ENCODE measurements at regions not wholly inside any gene's neighbourhood (a gene's known extent, or its start where the extent isn't known, plus 50 kb on each side); places are given as distances from the start of the nearest gene placed in this dataset.
"Not testable (repeated sequence)": the region's sequence is repeated elsewhere in the genome, so short reads cannot be mapped to it uniquely, and the experiment has no call there.

DNA sequence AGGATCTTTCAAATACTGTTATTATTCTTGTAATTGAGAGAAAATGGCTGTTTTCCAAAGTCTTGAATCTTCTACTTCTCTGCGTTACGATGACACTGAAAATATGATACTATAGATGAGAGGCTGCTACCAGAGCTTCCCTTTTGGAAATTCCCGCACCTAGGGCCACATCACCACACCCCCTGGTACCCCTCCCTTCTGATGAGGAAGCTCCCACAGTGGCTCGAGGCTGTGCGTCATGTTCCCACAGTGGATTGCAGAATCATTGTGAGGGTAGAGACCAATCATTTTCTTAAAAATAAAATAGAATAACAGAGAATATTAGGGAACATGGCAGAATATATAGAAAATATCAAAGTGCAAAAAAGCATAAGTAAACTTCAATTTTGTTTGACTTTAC is 268.9 kb upstream of the SMIM21 start:
- Histone ChIP-seq H3K4me1 (replicated peaks; ENCODE audit: insufficient read depth) (no peaks in the 10 kb centered on the region), H3F3A (ENCODE audit: insufficient read depth, low read depth) (no peaks in the 10 kb centered on the region), H2AFZ (no peak overlapping the region), H3K27ac (no peak overlapping the region), H3K9me3 (ENCODE audit: insufficient read depth, low read depth) (no peaks in the 10 kb centered on the region), H3K4me3 (no peak overlapping the region), H4K20me1 (ENCODE audit: insufficient read depth) (no peaks in the 10 kb centered on the region), H3K36me3 (ENCODE audit: low read depth) (no peaks in the 10 kb centered on the region), H3K27me3 (ENCODE audit: insufficient read depth, low read depth) (peaks cover 32% of the 10 kb centered on the region), H3K79me2 (ENCODE audit: low read depth) (no peaks in the 10 kb centered on the region), H3K9me2 (ENCODE audit: insufficient read depth) (no peaks in the 10 kb centered on the region), H3K4me2 (no peak overlapping the region)
- no peak for TF ChIP-seq EZH2 (IDR thresholded peaks at IDR 0.05; ENCODE audit: low read depth)
- TF ChIP-seq, protein P1, sequence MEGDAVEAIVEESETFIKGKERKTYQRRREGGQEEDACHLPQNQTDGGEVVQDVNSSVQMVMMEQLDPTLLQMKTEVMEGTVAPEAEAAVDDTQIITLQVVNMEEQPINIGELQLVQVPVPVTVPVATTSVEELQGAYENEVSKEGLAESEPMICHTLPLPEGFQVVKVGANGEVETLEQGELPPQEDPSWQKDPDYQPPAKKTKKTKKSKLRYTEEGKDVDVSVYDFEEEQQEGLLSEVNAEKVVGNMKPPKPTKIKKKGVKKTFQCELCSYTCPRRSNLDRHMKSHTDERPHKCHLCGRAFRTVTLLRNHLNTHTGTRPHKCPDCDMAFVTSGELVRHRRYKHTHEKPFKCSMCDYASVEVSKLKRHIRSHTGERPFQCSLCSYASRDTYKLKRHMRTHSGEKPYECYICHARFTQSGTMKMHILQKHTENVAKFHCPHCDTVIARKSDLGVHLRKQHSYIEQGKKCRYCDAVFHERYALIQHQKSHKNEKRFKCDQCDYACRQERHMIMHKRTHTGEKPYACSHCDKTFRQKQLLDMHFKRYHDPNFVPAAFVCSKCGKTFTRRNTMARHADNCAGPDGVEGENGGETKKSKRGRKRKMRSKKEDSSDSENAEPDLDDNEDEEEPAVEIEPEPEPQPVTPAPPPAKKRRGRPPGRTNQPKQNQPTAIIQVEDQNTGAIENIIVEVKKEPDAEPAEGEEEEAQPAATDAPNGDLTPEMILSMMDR (conservative IDR thresholded peaks at IDR 0.05) = no peak
- ChIA-PET CTCF (no interaction called here), POLR2A (ENCODE audit: unreplicated experiment) (no interaction called here)
- BruUV-seq (replicated peaks) = no TSS peak
- DNase-seq = no peak
- intact Hi-C loops (cut with micrococcal nuclease; ENCODE audit: unreplicated experiment) = no loop called here

- Histone ChIP-seq H4K20me1 (ENCODE audit: insufficient read depth) (no peaks in the 10 kb centered on the region), H2AFZ (no peak overlapping the region), H3K4me2 (no peak overlapping the region), H3K36me3 (ENCODE audit: low read depth) (no peaks in the 10 kb centered on the region), H3K27ac (no peak overlapping the region), H3K9me2 (ENCODE audit: insufficient read depth) (no peaks in the 10 kb centered on the region), H3K9me3 (ENCODE audit: insufficient read depth, low read depth) (no peaks in the 10 kb centered on the region), H3F3A (ENCODE audit: insufficient read depth, low read depth) (no peaks in the 10 kb centered on the region), H3K27me3 (ENCODE audit: insufficient read depth, low read depth) (peaks cover 40% of the 10 kb centered on the region), H3K79me2 (ENCODE audit: low read depth) (no peaks in the 10 kb centered on the region), H3K4me3 (no peak overlapping the region), H3K4me1 (replicated peaks; ENCODE audit: insufficient read depth) (no peaks in the 10 kb centered on the region)
- DNase-seq = no peak
- intact Hi-C loops (cut with micrococcal nuclease; ENCODE audit: unreplicated experiment) = no loop called here
- ChIA-PET CTCF (no interaction called here), POLR2A (ENCODE audit: unreplicated experiment) (no interaction called here)
- TF ChIP-seq EZH2 (IDR thresholded peaks at IDR 0.05; ENCODE audit: low read depth) = no peak
- TF ChIP-seq, protein P1 (conservative IDR thresholded peaks at IDR 0.05) = no peak
- no TSS peak for BruUV-seq (replicated peaks)
Measured at GRCh38 chr18:75694292-75694691, 266.8 kb upstream of the SMIM21 start.

GRCh38 chr18:75691483-75691882 is 264.0 kb upstream of the SMIM21 start:
- CTCF ChIA-PET = no interaction called here
- POLR2A ChIA-PET (ENCODE audit: unreplicated experiment) = no interaction called here

GRCh38 chr18:75690283-75690682 is 262.8 kb upstream of the SMIM21 start:
- H3K4me3 ChIP-seq; H3K9me3 ChIP-seq (ENCODE audit: insufficient read depth, low read depth); H3F3A ChIP-seq (ENCODE audit: insufficient read depth, low read depth); H3K4me1 ChIP-seq (replicated peaks; ENCODE audit: insufficient read depth); H3K36me3 ChIP-seq (ENCODE audit: low read depth); H4K20me1 ChIP-seq (ENCODE audit: insufficient read depth); POLR2A ChIA-PET (ENCODE audit: unreplicated experiment); H3K79me2 ChIP-seq (ENCODE audit: low read depth); BruUV-seq (replicated peaks); intact Hi-C loops (cut with micrococcal nuclease; ENCODE audit: unreplicated experiment); DNase-seq; H3K27ac ChIP-seq; H2AFZ ChIP-seq; CTCF ChIA-PET; H3K4me2 ChIP-seq; H3K9me2 ChIP-seq (ENCODE audit: insufficient read depth): not testable (repeated sequence)
- H3K27me3 ChIP-seq (ENCODE audit: insufficient read depth, low read depth) = peaks cover 78% of the 10 kb centered on the region

More at GRCh38 chr18:75691483-75691882, 264.0 kb upstream of the SMIM21 start:
- Histone ChIP-seq H3K79me2 (ENCODE audit: low read depth) (no peaks in the 10 kb centered on the region), H3K27ac (no peak overlapping the region), H4K20me1 (ENCODE audit: insufficient read depth) (no peaks in the 10 kb centered on the region), H3K36me3 (ENCODE audit: low read depth) (no peaks in the 10 kb centered on the region), H3K4me1 (replicated peaks; ENCODE audit: insufficient read depth) (no peaks in the 10 kb centered on the region), H2AFZ (no peak overlapping the region), H3F3A (ENCODE audit: insufficient read depth, low read depth) (no peaks in the 10 kb centered on the region), H3K9me3 (ENCODE audit: insufficient read depth, low read depth) (no peaks in the 10 kb centered on the region), H3K27me3 (ENCODE audit: insufficient read depth, low read depth) (peaks cover 69% of the 10 kb centered on the region), H3K4me3 (no peak overlapping the region), H3K4me2 (no peak overlapping the region), H3K9me2 (ENCODE audit: insufficient read depth) (no peaks in the 10 kb centered on the region)
- no TSS peak for BruUV-seq (replicated peaks)
- no peak for TF ChIP-seq EZH2 (IDR thresholded peaks at IDR 0.05; ENCODE audit: low read depth)
- TF ChIP-seq, protein P1 (conservative IDR thresholded peaks at IDR 0.05) = no peak
- intact Hi-C loops (cut with micrococcal nuclease; ENCODE audit: unreplicated experiment) = no loop called here
- DNase-seq = no peak
